K562 (cell line): ENCODE measurements at regions not wholly inside any gene's neighbourhood (a gene's known extent, or its start where the extent isn't known, plus 50 kb on each side); places are given as distances from the start of the nearest gene placed in this dataset.

Experiments used
- ATAC-seq: fragments of 200-7000 bp; cut with Tn5 transposase; 3 replicates; pipeline ENCODE4 v1.9.1; 2020; ENCODE audit warnings: moderate library complexity
- BruUV-seq: library from RNA; stranded (reverse); fragments of 400-500 nt; replicated peaks from 2 replicates; lab custom pipeline; 2021; lab: Mats Ljungman, UMichigan
- CTCF ChIA-PET: fragments of 300-600 bp; formaldehyde crosslinking; extraction: SDS; loops from one replicate; lab custom pipeline; 2021; ENCODE audit warnings: low intra/inter-chr PET ratio; lab: Yijun Ruan, JAX
- POLR2A ChIA-PET: fragments of 300-600, 350-650 bp; sonication (Branson Sonifier 250); formaldehyde crosslinking; extraction: SDS; loops from one replicate; lab custom pipeline; 2021; ENCODE audit warnings: antibody characterized with exemption, inconsistent platforms; lab: Yijun Ruan, JAX
- DNase-seq, 4 experiments: peaks; one replicate each; pipeline versions ENCODE4 v3.0.0 to v3.0.0-alpha.2; 2011 to 2018; ENCODE audit warnings: low spot score in 3 of 4, mixed read lengths in 3 of 4; ENCODE audit errors: extremely low read depth in 1 of 4
- FAIRE-seq: peaks from 2 replicates; lab custom pipeline; 2011; peaks lifted over from hg19 to GRCh38; lab: Jason Lieb, UNC
- H2AFZ ChIP-seq: 2 replicates; pipeline ENCODE4 v1.6.0; 2011; ENCODE audit warnings: low read depth, low read length, control low read depth, inconsistent platforms
- H3K27ac ChIP-seq: fragments of 200-600 bp; 3 replicates; pipeline ENCODE4 v1.8.0; 2011; ENCODE audit warnings: low read depth, mild to moderate bottlenecking, control low read depth, inconsistent platforms, low read length, moderate library complexity, mixed read lengths; ENCODE audit errors: extremely low read depth
- H3K27me3 ChIP-seq, 2 experiments: fragments of 300-600 bp in 1 of 2; 2 replicates in 1 of 2; 3 replicates in 1 of 2; pipeline versions ENCODE4 v1.6.0 to v1.8.0; 2011; ENCODE audit warnings: inconsistent platforms in 2 of 2, low read length in 2 of 2, mild to moderate bottlenecking in 1 of 2, mixed read lengths in 1 of 2, moderate library complexity in 1 of 2; ENCODE audit not compliant: control insufficient read depth in 2 of 2, insufficient read depth in 2 of 2
- H3K36me3 ChIP-seq: fragments of 300-600 bp; 3 replicates; pipeline ENCODE4 v1.8.0; 2011; ENCODE audit warnings: mild to moderate bottlenecking, low read length, inconsistent platforms; ENCODE audit not compliant: control insufficient read depth, insufficient read depth
- H3K4me1 ChIP-seq, 2 experiments: fragments of 200-600 bp in 1 of 2; replicated peaks in 1 of 2; 2 replicates in 1 of 2; 3 replicates in 1 of 2; pipeline versions ENCODE4 v1.5.1 to v1.8.0; 2011; ENCODE audit warnings: inconsistent platforms in 2 of 2, low read length in 2 of 2, mild to moderate bottlenecking in 1 of 2, mixed read lengths in 1 of 2, moderate library complexity in 1 of 2; ENCODE audit not compliant: control insufficient read depth in 2 of 2, insufficient read depth in 2 of 2
- H3K4me2 ChIP-seq: 2 replicates; pipeline ENCODE4 v1.6.1; 2011; ENCODE audit warnings: low read length, control low read depth, inconsistent platforms, mixed read lengths; ENCODE audit not compliant: insufficient read depth
- H3K4me3 ChIP-seq: fragments of 200-600 bp; sonication (generic), shearing (Covaris generic); 2 replicates; pipeline ENCODE4 v1.5.1; 2016; ENCODE audit warnings: control low read depth, inconsistent platforms
- H3K79me2 ChIP-seq: fragments of 200-600 bp; 3 replicates; pipeline ENCODE4 v1.8.0; 2011; ENCODE audit warnings: low read length, inconsistent platforms; ENCODE audit not compliant: control insufficient read depth, insufficient read depth
- H3K9ac ChIP-seq, 2 experiments: 2 replicates each; pipeline versions ENCODE4 v1.6.0 to v1.6.1; 2011; ENCODE audit warnings: low read depth in 2 of 2, low read length in 2 of 2, control low read depth in 1 of 2, inconsistent platforms in 1 of 2, mild to moderate bottlenecking in 1 of 2, mixed read lengths in 1 of 2; ENCODE audit not compliant: insufficient read depth in 1 of 2
- H3K9me1 ChIP-seq: one replicate; pipeline ENCODE4 v1.6.0; 2011; ENCODE audit warnings: inconsistent platforms, mild to moderate bottlenecking, low read length, moderate library complexity; ENCODE audit not compliant: control insufficient read depth, insufficient read depth
- H3K9me3 ChIP-seq: replicated peaks from 2 replicates; pipeline ENCODE4 v1.5.1; 2011; ENCODE audit warnings: low read depth, low read length, inconsistent platforms; ENCODE audit not compliant: control insufficient read depth, insufficient read depth
- H4K20me1 ChIP-seq: replicated peaks from 2 replicates; pipeline ENCODE4 v1.6.1; 2011; ENCODE audit warnings: low read length, inconsistent platforms, mixed read lengths; ENCODE audit not compliant: control insufficient read depth, insufficient read depth
- BDP1 ChIP-seq: IDR thresholded peaks from 3 replicates; pipeline ENCODE4 v1.6.1; 2011; ENCODE audit not compliant: insufficient read length, insufficient read depth
- CAMTA2 ChIP-seq: fragments of 250-450 bp; sonication (Bioruptor Pico); conservative IDR thresholded peaks from 2 replicates; pipeline ENCODE4 v1.5.1; 2022
- DPF2 ChIP-seq: fragments of 450-650 bp; IDR thresholded peaks from 2 replicates; pipeline ENCODE4 v1.6.1; 2016
- E4F1 ChIP-seq: fragments of 250-450 bp; sonication (Bioruptor Pico); IDR thresholded peaks from 2 replicates; pipeline ENCODE4 v1.5.0; 2021; ENCODE audit warnings: mild to moderate bottlenecking, borderline replicate concordance
- FOXM1 ChIP-seq, 2 experiments: fragments of 450-650 bp in 1 of 2; sonication (generic) in 1 of 2; formaldehyde crosslinking in 1 of 2; IDR thresholded peaks; 2 replicates each; pipeline versions ENCODE4 v1.6.1 to v1.9.0; 2017 to 2022; ENCODE audit warnings: low read depth in 2 of 2, mild to moderate bottlenecking in 2 of 2, missing genetic modification reagents in 1 of 2, moderate library complexity in 1 of 2
- KDM4B ChIP-seq, 2 experiments: fragments of 450-650 bp in 1 of 2; sonication (generic) in 1 of 2; IDR thresholded peaks; 2 replicates each; pipeline ENCODE4 v1.6.1; 2016 to 2017; ENCODE audit warnings: borderline replicate concordance in 2 of 2, antibody characterized with exemption in 1 of 2, low read depth in 1 of 2, mild to moderate bottlenecking in 1 of 2
- KDM5B ChIP-seq: fragments of 200-600 bp; sonication (generic); IDR thresholded peaks from 2 replicates; pipeline ENCODE4 v1.6.1; 2012; ENCODE audit warnings: low read depth, mild to moderate bottlenecking, moderate library complexity, low read length, control low read depth, inconsistent platforms; ENCODE audit not compliant: insufficient replicate concordance
- MECOM ChIP-seq: fragments of 250-450 bp; sonication (Bioruptor Pico); IDR thresholded peaks from 2 replicates; pipeline ENCODE4 v1.8.0; 2022; ENCODE audit warnings: inconsistent platforms
- NKRF ChIP-seq: fragments of 450-650 bp; IDR thresholded peaks from 2 replicates; pipeline ENCODE4 v1.6.1; 2016; ENCODE audit warnings: borderline replicate concordance
- NR1H2 ChIP-seq: sonication (generic); formaldehyde crosslinking; IDR thresholded peaks from 2 replicates; pipeline ENCODE4 v1.4.0; 2020; ENCODE audit warnings: mild to moderate bottlenecking, missing genetic modification reagents
- OTX1 ChIP-seq: fragments of 450-650 bp; formaldehyde crosslinking; IDR thresholded peaks from 2 replicates; pipeline ENCODE4 v1.4.0; 2022; ENCODE audit warnings: mild to moderate bottlenecking
- PYGO2 ChIP-seq: fragments of 450-650 bp; IDR thresholded peaks from 2 replicates; pipeline ENCODE4 v1.6.1; 2016; ENCODE audit warnings: mild to moderate bottlenecking, missing genetic modification characterization, moderate library complexity, missing compliant biosample characterization
- TARDBP ChIP-seq: fragments of 450-650 bp; IDR thresholded peaks from 2 replicates; pipeline ENCODE4 v1.6.1; 2016
- ZC3H11A ChIP-seq: IDR thresholded peaks from 2 replicates; pipeline ENCODE4 v1.6.1; 2012; ENCODE audit warnings: low read depth, low read length, improper control_type of control experiment
- ZFP1 ChIP-seq: fragments of 450-650 bp; formaldehyde crosslinking; IDR thresholded peaks from 2 replicates; pipeline ENCODE4 v1.4.0; 2020; ENCODE audit warnings: mild to moderate bottlenecking, mixed read lengths
- ZNF354B ChIP-seq: fragments of 250-450 bp; sonication (Bioruptor Pico); IDR thresholded peaks from 2 replicates; pipeline ENCODE4 v1.4.0; 2020
- ZNF444 ChIP-seq: fragments of 250-450 bp; sonication (Bioruptor Pico); IDR thresholded peaks from 2 replicates; pipeline ENCODE4 v1.4.0; 2020; ENCODE audit warnings: mild to moderate bottlenecking, moderate library complexity
- WGBS: fragments of 100-300 bp; shearing (Covaris generic); methylation state at CpG from one replicate; pipeline ENCODE4 v1.1.6; 2016; ENCODE audit warnings: low coverage, mixed read lengths; ENCODE audit not compliant: insufficient coverage; ENCODE audit errors: missing lambda C conversion rate; 5-methylcytosine and 5-hydroxymethylcytosine counted together
- in situ Hi-C: fragments of 300-500 bp; cut with MboI; formaldehyde crosslinking; loops from 4 replicates; pipeline ENCODE4 v1.15.0; 2018; ENCODE audit warnings: inconsistent platforms, mixed read lengths
- intact Hi-C: fragments of 100-400 bp; cut with micrococcal nuclease; formaldehyde crosslinking; loops from 2 replicates; pipeline ENCODE4 v1.14.2; 2022
- TF ChIP-seq, protein P1 (sequence below): sonication (generic); formaldehyde crosslinking; IDR thresholded peaks from 2 replicates; pipeline ENCODE4 v1.8.1; 2023; ENCODE audit warnings: mild to moderate bottlenecking, missing genetic modification reagents

- no peak for TF ChIP-seq KDM4B (IDR thresholded peaks at IDR 0.05; ENCODE audit: borderline replicate concordance in 2 of 2, low read depth in 1 of 2)
- TF ChIP-seq BDP1, result no peak
- no peak for TF ChIP-seq NKRF
- TF ChIP-seq ZC3H11A, result no peak
- no peak for TF ChIP-seq NR1H2 (CRISPR knock-in tag)
Measured at GRCh38 chr5:2629045-2629444, 122.4 kb downstream of the IRX2 start (continued).

GRCh38 chr5:2627867-2628266 lies 123.6 kb downstream of the IRX2 start:
- FAIRE-seq (no peak), DNase-seq (no peak), ATAC-seq (no peak)
- no peaks in the 10 kb centered on the region; the same call in 1 of the 2 replicates for H4K20me1 ChIP-seq
- in situ Hi-C loops (no loop called here), intact Hi-C loops (no loop called here)
- no peaks in the 10 kb centered on the region for H3K9me3 ChIP-seq
- POLR2A ChIA-PET, result no interaction called here
- no TSS peak for BruUV-seq
- H3K9ac ChIP-seq, result no peak overlapping the region
- H3K4me1 ChIP-seq, result no peaks in the 10 kb centered on the region
- whole genome bisulfite sequencing, result 0% methylated on average over 13 of the region's 13 CpGs
- H3K9me1 ChIP-seq, result no peaks in the 10 kb centered on the region
- CTCF ChIA-PET, result no interaction called here
- peaks cover 17 to 27% of the 10 kb centered on the region in 2 experiments; a peak in 4 of 5 replicates for H3K27me3 ChIP-seq
- H3K27ac ChIP-seq, result no peak overlapping the region
- H2AFZ ChIP-seq, result no peak overlapping the region
- no peaks in the 10 kb centered on the region for H3K36me3 ChIP-seq
- H3K4me3 ChIP-seq, result no peak overlapping the region
- H3K4me2 ChIP-seq, result no peak overlapping the region
- H3K79me2 ChIP-seq, result no peaks in the 10 kb centered on the region
- TF ChIP-seq TARDBP, result no peak
- TF ChIP-seq ZNF354B (CRISPR knock-in tag), result no peak
- no peak for TF ChIP-seq FOXM1 (IDR thresholded peaks at IDR 0.05; ENCODE audit: low read depth)
- TF ChIP-seq FOXM1 (CRISPR knock-in tag; IDR thresholded peaks at IDR 0.05; ENCODE audit: low read depth), result no peak
- TF ChIP-seq CAMTA2 (CRISPR knock-in tag), result no peak
- TF ChIP-seq ZFP1 (CRISPR knock-in tag), result no peak
- no peak for TF ChIP-seq E4F1 (CRISPR knock-in tag)
- no peak for TF ChIP-seq MECOM (CRISPR knock-in tag)
- TF ChIP-seq ZNF444, result no peak
- TF ChIP-seq DPF2, result no peak
- TF ChIP-seq PYGO2 (tag), result no peak
- no peak for TF ChIP-seq KDM5B
- TF ChIP-seq OTX1 (CRISPR knock-in tag), result no peak
- TF ChIP-seq, protein P1, sequence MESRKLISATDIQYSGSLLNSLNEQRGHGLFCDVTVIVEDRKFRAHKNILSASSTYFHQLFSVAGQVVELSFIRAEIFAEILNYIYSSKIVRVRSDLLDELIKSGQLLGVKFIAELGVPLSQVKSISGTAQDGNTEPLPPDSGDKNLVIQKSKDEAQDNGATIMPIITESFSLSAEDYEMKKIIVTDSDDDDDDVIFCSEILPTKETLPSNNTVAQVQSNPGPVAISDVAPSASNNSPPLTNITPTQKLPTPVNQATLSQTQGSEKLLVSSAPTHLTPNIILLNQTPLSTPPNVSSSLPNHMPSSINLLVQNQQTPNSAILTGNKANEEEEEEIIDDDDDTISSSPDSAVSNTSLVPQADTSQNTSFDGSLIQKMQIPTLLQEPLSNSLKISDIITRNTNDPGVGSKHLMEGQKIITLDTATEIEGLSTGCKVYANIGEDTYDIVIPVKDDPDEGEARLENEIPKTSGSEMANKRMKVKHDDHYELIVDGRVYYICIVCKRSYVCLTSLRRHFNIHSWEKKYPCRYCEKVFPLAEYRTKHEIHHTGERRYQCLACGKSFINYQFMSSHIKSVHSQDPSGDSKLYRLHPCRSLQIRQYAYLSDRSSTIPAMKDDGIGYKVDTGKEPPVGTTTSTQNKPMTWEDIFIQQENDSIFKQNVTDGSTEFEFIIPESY, result no peak
